HG03442 (cell line): ENCODE measurements at regions not wholly inside any gene's neighbourhood (a gene's known extent, or its start where the extent isn't known, plus 50 kb on each side); places are given as distances from the start of the nearest gene placed in this dataset.

Experiments
- ATAC-seq: cut with Tn5 transposase; IDR thresholded peaks from one replicate; pipeline ENCODE4 v1.9.1; 2021; ENCODE audit warnings: mild to moderate bottlenecking, moderate library complexity; ENCODE audit not compliant: unreplicated experiment

DNA sequence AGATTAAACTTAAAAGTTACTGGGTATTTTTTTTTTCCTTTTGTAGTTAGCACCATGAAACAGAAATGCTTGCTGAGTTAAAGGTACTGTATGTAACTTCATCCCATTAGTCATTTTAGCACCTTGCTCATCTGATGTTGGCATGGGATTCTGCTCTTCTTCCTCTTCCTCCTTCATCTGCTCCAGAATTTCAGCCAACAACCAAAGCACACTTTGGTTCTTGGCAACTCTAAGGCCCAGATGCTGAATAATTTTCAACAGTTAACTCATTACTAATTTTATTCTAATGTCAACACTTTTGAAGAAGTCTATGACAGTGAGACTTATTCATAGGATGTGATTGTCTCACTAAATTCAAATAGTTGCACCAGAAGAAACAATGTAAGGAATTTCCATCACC is 359.2 kb downstream of the KCTD12 start:
- no peak for ATAC-seq

DNA sequence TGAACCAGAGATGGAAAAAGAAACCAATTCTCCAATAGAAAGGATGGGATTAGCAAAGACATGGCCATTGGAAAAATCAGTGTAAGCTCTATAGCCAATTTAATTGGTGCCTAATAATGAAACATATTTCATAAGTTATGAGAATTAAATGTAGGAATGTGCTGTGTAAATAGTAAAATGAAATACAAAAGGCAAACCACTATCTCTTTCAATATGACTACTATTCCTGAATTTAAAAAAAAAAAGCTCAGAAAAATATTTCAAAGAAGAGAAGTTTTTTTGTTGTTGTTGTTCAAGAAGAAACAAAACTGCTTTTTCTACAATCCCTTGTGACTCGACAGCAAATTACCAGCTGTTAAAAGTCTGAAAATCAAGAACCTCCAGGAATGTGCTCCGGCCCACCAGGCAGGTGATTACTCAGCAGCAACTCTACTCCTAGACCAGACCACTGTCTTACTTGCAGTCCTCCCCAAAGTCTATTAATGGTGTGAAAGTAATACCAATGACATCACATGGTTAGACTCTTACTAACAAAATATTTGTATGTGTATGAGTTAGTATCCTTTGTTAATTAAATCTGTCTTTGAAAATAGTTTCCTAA is 362.4 kb downstream of the KCTD12 start:
- peak; percentile 92 for ATAC-seq

DNA sequence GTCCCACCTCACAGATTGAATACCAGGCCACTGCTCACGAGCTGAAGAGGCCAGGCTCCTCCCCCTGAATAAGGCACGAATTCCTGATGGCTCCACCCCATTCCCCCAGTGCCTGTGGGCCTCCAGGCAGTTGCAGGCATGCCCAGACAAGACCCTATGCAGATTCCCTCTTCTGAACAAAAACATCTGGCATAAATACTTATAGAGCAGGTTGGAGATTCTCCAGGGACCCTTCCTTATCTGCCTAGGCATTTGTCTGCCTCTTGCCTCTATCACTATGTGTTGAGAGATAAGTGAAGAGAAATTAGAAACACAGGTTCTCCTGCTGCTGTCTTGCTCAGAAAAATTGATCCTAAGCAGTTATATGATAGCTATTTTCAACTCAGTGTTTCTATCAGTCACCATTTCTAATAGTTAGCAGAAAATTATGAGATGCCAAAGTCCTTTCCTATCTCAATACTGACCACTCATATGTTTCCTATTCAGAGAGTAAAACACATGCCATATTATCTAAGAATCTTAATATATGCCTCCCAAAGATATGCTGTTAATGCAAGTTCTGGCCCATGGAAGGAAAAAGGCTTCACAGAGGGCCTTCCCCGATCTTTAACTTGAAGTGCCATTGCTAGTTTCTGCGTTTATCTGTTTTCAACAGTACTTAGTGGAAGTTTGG is 364.0 kb downstream of the KCTD12 start:
- ATAC-seq: no peak

- no peak for ATAC-seq
Measured at GRCh38 chr13:76519685-76520084, 366.5 kb downstream of the KCTD12 start.

GRCh38 chr13:76516586-76516985 is 369.6 kb downstream of the KCTD12 start:
- no peak for ATAC-seq

- no peak for ATAC-seq
Measured at GRCh38 chr13:76516013-76516412, 370.2 kb downstream of the KCTD12 start.

- no peak for ATAC-seq
Measured at GRCh38 chr13:76512721-76513145, 373.5 kb downstream of the KCTD12 start.

- ATAC-seq: no peak
Measured at GRCh38 chr13:76505437-76505836, 380.8 kb downstream of the KCTD12 start.

DNA sequence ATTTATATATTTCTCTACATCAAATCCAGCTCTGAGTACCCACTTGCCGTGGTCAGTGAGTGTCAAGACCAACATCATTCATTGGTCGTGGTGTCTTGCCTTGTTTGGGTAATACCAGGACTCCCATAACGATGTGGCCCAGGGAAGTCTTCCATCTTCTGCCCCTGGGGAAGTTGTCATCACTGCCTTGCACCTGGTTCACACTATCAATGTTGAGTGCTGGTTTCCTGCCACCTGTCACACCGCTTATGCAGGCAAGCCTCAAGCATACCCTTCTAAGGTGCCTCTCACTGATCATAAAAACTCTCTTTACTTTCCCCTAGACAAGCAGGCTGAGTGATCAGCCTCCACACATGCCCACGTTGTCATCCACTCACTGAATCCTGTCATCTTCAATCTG is 382.4 kb downstream of the KCTD12 start:
- no peak for ATAC-seq

DNA sequence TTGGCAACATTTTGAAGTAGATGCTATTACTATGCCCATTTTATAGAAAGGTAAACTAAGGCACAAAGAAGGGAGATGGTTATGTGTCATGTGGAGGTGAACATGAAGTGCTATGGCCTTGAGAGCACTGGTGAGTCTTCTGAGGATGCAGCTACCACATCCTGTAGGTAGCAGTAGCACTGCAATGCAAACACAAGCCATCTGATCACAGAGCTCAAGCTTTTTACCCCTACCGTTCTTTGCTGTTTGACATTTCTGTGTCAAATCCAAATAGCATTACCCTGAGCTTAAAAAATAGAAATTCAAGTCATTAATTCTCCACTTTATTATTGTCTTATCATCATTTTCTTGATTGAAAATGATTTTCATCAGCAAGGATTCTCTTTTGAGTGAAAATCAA is 382.9 kb downstream of the KCTD12 start:
- no peak for ATAC-seq

DNA sequence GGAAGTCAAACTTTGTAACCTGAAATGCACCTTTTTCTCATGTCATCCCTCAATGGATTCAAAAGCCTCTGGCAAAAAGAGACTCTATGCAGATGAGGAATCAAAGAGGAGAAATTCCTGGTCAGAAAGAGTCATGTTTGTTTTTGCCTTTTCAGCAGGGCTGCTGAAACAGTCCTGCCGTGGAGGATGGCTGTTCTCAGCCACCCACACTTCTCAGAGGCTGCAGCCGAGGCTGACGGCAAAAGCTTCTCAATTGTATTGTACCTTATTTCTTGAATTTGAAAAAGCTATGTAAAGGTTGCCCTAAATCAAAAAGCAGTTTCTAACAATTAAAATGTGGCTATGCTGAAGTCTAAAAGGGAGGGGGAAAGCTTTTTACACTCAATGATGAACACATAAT is 385.3 kb downstream of the KCTD12 start:
- no peak for ATAC-seq

DNA sequence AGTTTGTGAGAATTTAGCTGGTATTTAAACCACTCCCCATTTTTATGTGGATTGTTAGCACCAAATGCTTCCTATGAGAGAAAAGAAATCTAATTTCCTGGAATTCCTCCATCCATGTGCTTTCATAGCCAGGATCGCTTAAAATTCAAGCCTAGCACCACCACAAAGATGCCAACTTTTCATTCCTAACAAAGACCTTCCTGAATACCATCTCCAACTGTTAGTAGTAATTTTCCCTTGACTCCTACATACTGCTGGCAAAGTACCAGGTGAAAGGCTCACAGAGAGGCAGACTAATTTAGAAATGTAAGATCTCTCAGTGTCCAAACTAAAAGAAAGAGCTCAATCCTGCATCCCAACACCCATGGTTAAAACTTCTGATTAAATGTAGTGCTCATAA is 386.3 kb downstream of the KCTD12 start:
- ATAC-seq: no peak

- no peak for ATAC-seq
Measured at GRCh38 chr13:76489274-76489673, 396.9 kb downstream of the KCTD12 start.

DNA sequence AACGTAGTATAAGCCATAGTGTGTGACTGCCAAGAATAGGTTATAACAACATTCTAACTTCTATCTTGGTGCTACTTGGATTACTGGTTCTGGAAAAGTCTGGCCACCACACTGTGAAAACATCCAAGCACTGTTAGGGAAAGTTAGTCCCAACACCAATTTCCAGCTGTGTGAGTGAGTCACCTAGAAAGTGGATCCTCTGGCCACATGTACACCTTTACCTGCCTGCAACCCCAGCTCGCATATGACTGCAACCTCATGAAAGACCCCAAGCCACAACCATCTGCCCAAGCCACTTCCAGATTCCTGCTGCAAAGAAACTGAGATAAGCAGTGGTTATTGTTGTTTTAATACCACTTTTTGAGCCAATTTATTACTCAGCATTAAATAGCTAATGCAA is 404.5 kb downstream of the KCTD12 start:
- ATAC-seq: no peak

- ATAC-seq: no peak
Measured at GRCh38 chr13:76474966-76475365, 411.2 kb downstream of the KCTD12 start.

GRCh38 chr13:76474356-76474755 is 411.8 kb downstream of the KCTD12 start:
- no peak for ATAC-seq

- ATAC-seq: peak; percentile 99
Measured at GRCh38 chr13:76473552-76474134, 412.6 kb downstream of the KCTD12 start.

- ATAC-seq: no peak
Measured at GRCh38 chr13:76472916-76473315, 413.3 kb downstream of the KCTD12 start.

DNA sequence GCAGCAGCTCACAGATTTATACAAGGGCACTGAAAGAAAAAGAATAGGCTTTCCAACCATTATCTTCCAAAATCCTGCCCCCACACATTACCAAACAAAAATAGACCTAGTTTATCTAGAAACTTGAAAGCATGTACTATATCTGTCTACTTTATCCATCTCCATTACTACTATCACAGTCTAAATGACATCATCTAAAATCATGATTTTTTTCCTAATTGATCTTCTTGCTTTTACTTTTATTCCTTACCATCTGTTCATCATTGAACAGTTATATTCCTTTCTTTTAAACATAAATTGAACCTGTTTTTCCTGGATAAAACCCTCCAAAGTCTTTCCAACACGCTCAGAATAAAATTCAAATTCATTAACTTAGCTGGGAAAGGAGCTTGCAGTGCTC is 414.7 kb downstream of the KCTD12 start:
- no peak for ATAC-seq

GRCh38 chr13:76470991-76471390 is 415.2 kb downstream of the KCTD12 start:
- ATAC-seq: no peak

- no peak for ATAC-seq
Measured at GRCh38 chr13:76466043-76466442, 420.2 kb downstream of the KCTD12 start.

DNA sequence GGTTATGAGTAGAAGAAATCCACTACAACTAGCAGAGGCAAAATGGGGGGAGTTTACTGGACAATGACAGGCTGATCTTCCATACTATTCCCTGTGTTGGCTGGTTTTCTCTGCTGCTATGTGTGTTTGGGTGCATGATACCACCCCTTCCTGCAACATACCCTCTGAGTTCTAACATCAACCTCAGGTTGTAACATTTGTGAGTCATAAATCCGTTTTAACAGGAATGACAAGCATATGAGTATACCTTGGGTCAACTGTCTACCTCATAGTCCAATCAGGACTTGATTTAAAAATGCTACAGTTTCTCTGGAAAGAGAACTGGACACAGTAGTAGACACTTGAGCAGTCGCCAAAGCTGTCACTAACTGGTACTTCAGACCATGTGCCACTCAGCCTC is 422.9 kb downstream of the KCTD12 start:
- no peak for ATAC-seq

DNA sequence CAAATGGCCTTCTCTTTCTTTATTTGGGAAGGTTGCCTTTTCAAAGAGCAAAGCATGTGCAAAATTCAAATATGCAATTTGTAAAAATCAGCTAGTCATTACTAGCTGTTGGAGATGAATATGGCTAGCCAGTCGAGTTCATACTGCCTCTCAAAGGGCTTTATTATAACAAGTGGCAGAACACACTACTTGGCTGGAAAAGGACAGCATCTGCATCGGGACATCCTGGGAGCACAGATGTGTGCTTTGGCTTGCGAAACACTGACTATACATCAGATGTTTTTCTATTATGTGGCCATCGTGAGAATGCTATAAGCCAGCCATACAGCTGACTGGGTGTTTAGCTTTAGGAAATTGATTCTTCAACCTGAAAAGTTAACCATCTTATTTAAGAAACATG is 424.2 kb downstream of the KCTD12 start:
- no peak for ATAC-seq
